ENCODE measurements at regions not wholly inside any gene's neighbourhood (a gene's known extent, or its start where the extent isn't known, plus 50 kb on each side); places are given as distances from the start of the nearest gene placed in this dataset.
"Not testable (repeated sequence)": the region's sequence is repeated elsewhere in the genome, so short reads cannot be mapped to it uniquely, and the experiment has no call there.

DNA sequence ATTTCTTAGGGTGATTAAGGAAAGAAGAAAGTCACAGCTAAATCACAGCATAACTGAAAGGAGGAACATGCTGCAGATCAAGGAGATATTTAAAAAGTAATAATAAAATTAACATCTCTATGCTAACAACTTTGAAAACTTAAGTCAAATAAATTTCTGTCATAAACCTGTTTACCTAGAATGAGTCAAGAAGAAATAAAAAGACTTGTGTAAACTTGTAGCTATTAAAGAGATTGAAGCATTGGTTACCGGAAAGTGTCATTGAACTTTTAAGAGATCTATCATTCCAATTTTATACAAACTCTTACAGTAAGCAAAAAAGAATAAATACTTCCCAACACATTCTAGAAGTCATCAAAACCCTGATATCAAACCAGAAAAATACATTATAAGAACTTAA is 520.1 kb upstream of the SYT4 start:
- Mint-ChIP-seq H3K36me3 (ENCODE audit: insufficient read depth) (no peaks in the 10 kb centered on the region), H3K4me3 (no peak overlapping the region), H3K27ac (no peak overlapping the region), H3K4me1 (ENCODE audit: low read depth in 2 of 2) (no peaks in the 10 kb centered on the region), H3K27me3 (no peaks in the 10 kb centered on the region), H3K9me3 (peaks cover 0 to 11% of the 10 kb centered on the region in 2 donors)
- ATAC-seq (replicated peaks) (no peak), DNase-seq (no peak)

DNA sequence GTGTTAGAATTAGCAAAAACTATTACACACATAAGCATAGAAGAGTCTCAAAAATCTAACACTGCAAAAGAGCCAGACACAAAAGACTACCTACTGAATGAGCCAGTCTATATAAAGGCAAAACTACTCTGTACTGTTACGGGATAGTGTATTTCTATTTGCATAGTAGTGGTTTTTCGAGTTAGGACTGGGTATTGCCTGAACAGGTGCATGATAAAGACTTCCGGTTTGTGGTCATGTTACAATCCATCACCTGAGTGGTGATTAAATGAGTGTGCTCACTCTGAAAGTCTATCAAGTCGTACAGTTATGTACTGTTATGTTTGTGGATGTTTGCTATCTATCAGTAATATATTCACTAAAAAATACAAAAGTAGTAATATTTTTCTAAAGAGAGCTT is 523.3 kb upstream of the SYT4 start:
- H3K4me3 Mint-ChIP-seq = no peak overlapping the region
- H3K27ac Mint-ChIP-seq = no peak overlapping the region
- H3K36me3 Mint-ChIP-seq (ENCODE audit: insufficient read depth) = no peaks in the 10 kb centered on the region
- peaks cover 2 to 11% of the 10 kb centered on the region in 2 donors for H3K9me3 Mint-ChIP-seq
- DNase-seq = no peak
- no peaks in the 10 kb centered on the region for H3K27me3 Mint-ChIP-seq
- ATAC-seq (replicated peaks) = no peak
- H3K4me1 Mint-ChIP-seq (ENCODE audit: low read depth in 2 of 2) = no peaks in the 10 kb centered on the region

DNA sequence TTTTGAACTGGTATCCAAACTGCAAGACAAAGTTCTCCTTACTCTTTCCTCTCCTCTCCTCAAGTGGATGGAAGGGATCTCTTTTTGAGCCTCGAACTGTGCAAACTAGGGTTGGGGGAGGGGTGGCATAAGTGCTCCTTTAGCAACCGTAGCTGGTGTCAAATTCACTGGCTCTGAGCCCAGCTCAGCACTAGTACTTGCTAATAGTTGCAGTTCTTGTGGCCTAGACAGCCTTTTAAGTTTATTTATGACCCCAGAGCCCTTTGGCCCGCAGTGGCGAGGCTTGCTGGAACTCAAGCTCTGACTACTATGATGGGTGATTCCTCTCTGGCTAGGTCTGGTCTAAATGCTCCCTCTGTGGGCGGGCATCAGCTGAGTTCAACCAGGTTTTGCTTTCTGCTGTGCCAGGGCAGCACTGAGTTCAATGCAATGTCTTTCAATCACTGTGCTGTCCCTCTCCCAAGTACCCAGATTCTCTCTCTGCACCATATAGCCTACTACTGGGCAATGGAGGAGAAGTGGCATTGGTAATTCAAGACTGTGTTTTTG is 528.4 kb upstream of the SYT4 start:
- Mint-ChIP-seq H3K27me3 (no peaks in the 10 kb centered on the region), H3K4me3 (no peak overlapping the region), H3K27ac (no peak overlapping the region), H3K4me1 (ENCODE audit: low read depth in 2 of 2) (no peaks in the 10 kb centered on the region), H3K9me3 (peaks cover 2 to 9% of the 10 kb centered on the region in 2 donors), H3K36me3 (ENCODE audit: insufficient read depth) (no peaks in the 10 kb centered on the region)
- DNase-seq = no peak
- no peak for ATAC-seq (replicated peaks)

DNA sequence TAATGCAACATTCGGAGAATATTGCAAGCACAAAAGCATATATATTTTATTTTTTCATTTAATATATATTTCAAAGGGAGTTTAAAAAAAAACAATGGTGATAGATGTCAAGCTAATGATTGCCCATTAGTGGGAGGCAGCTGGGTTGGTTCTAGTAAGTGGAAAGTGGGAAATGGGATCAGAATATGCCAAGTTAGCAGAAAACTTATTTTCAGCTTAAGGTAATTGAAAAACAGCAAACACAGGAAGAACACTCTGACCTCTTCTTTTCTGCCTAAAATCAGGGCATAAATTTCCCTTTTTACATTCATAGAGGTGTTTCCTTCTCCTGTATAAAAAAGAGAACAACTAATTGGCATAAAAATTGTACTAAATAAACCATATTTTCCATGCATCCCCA is 535.3 kb upstream of the SYT4 start:
- Mint-ChIP-seq H3K36me3 (ENCODE audit: insufficient read depth) (no peaks in the 10 kb centered on the region), H3K4me3 (no peak overlapping the region), H3K27me3 (no peaks in the 10 kb centered on the region), H3K27ac (no peak overlapping the region), H3K4me1 (ENCODE audit: low read depth in 2 of 2) (no peaks in the 10 kb centered on the region), H3K9me3 (peaks cover under 1 to 5% of the 10 kb centered on the region in 2 donors)
- DNase-seq (no peak), ATAC-seq (replicated peaks) (no peak)

DNA sequence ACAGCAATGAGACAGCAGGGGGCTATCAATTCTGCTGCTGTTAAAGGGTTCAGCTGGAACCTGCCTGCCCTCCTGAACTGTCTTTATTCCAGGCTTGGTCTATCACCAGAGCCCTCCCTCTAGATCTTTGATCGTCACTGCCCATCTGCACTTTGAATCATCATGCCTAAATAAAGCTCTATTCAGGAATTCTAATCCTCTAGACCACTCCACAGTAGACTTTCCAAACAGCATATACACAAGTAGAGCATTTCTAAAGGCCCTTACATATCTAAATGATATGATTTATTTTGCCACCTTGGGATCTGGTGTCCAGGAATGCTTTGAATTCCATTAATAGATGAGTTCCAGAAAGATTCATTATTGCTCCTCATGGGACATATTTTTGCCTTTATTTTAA is 542.1 kb upstream of the SYT4 start:
- no peak overlapping the region for H3K4me3 Mint-ChIP-seq
- no peaks in the 10 kb centered on the region for H3K27me3 Mint-ChIP-seq
- DNase-seq (no peak), ATAC-seq (replicated peaks) (no peak)
- H3K9me3 Mint-ChIP-seq = peaks cover 6 to 8% of the 10 kb centered on the region in 2 donors
- no peaks in the 10 kb centered on the region for H3K36me3 Mint-ChIP-seq (ENCODE audit: insufficient read depth)
- no peaks in the 10 kb centered on the region for H3K4me1 Mint-ChIP-seq (ENCODE audit: low read depth in 2 of 2)
- H3K27ac Mint-ChIP-seq = no peak overlapping the region

DNA sequence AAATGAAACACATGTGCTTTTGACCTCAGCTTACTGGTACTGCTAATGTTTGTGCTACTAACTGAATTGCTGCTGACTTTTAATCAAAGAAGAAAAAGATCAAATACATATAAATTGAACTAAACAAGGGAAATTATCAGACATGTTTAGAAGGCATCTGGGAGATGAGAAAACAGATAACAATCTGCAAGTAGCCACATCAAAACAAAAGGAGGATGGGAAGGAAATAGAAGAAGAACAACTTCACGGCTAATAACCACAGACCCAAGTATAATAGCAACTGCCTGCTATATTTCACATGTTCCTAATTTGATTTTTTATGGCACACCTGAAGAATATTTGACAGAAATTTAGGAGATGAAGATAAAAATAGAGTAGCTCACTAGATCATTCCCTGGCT is 542.6 kb upstream of the SYT4 start:
- ATAC-seq (replicated peaks) (no peak), DNase-seq (no peak)
- Mint-ChIP-seq H3K27ac (no peak overlapping the region), H3K4me1 (ENCODE audit: low read depth in 2 of 2) (no peaks in the 10 kb centered on the region), H3K36me3 (ENCODE audit: insufficient read depth) (no peaks in the 10 kb centered on the region), H3K9me3 (peaks cover 6 to 8% of the 10 kb centered on the region in 2 donors), H3K4me3 (no peak overlapping the region), H3K27me3 (no peaks in the 10 kb centered on the region)

DNA sequence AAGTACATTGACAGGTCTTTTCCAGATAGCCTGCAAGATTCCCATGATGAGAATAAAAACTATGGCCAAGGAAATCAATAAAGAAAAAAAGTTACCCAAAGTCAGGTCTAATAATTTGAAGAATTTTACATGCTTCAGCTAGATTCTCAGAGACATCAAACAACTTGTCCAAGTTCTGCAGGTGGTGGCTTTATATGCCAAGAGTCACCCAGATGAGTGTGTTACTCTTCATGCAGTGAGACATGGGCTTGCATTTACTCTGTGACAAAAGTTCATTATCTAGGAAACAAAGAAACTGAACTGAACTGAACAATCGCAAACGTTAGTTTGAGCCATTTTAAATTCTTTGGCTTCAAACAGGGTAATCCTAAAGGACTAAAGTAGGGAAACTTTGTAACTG is 548.5 kb upstream of the SYT4 start:
- DNase-seq (no peak), ATAC-seq (replicated peaks) (no peak)
- no peak overlapping the region for H3K4me3 Mint-ChIP-seq
- H3K27ac Mint-ChIP-seq = no peak overlapping the region
- H3K9me3 Mint-ChIP-seq = peaks cover 0 to 2% of the 10 kb centered on the region in 2 donors
- H3K36me3 Mint-ChIP-seq (ENCODE audit: insufficient read depth) = no peaks in the 10 kb centered on the region
- no peaks in the 10 kb centered on the region for H3K27me3 Mint-ChIP-seq
- no peaks in the 10 kb centered on the region for H3K4me1 Mint-ChIP-seq (ENCODE audit: low read depth in 2 of 2)

DNA sequence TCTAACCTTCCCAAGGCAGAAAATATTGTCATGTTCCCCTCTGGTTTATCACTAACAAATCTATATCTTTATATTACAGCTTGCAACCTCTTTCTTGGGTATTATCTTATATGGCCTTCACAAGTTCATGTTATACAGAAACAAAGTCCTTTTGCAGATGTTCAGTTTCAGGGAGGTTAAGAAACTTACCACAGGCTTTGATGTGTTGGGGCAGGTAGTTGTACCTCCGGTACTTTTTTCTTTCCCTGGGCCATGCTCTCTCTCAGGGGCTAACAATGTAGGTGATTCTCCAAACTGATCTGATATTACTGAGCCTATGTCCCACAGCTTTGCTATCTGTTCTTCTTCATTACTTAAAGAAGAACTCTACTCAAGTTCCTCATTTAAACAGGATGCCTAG is 548.9 kb upstream of the SYT4 start:
- no peak for DNase-seq
- Mint-ChIP-seq H3K4me3 (no peak overlapping the region), H3K36me3 (ENCODE audit: insufficient read depth) (no peaks in the 10 kb centered on the region), H3K27ac (no peak overlapping the region), H3K27me3 (no peaks in the 10 kb centered on the region), H3K9me3 (peaks cover 0 to 2% of the 10 kb centered on the region in 2 donors), H3K4me1 (ENCODE audit: low read depth in 2 of 2) (no peaks in the 10 kb centered on the region)
- no peak for ATAC-seq (replicated peaks)

DNA sequence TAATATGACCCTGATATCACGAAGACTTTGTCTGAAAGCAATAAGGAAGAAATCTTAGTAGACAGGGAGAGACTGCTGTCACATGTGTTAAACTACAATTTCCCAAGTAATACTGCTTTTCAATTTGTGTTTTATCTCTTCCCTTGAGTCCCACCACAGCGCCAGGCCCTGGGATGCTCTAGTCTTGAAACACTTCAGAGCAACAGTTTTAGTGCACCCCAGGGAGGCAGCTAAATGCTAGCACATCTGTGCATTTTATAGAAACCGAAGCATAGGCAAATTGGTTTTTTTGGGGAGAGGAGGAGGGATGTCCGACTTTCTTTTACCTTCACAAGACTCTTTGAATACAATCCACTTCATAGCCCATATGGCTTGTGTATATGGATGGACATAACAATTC is 550.0 kb upstream of the SYT4 start:
- Mint-ChIP-seq H3K27me3 (no peaks in the 10 kb centered on the region), H3K4me1 (ENCODE audit: low read depth in 2 of 2) (no peaks in the 10 kb centered on the region), H3K36me3 (ENCODE audit: insufficient read depth) (no peaks in the 10 kb centered on the region), H3K4me3 (no peak overlapping the region), H3K27ac (no peak overlapping the region), H3K9me3 (peaks cover 0 to 2% of the 10 kb centered on the region in 2 donors)
- ATAC-seq (replicated peaks) = no peak
- no peak for DNase-seq

DNA sequence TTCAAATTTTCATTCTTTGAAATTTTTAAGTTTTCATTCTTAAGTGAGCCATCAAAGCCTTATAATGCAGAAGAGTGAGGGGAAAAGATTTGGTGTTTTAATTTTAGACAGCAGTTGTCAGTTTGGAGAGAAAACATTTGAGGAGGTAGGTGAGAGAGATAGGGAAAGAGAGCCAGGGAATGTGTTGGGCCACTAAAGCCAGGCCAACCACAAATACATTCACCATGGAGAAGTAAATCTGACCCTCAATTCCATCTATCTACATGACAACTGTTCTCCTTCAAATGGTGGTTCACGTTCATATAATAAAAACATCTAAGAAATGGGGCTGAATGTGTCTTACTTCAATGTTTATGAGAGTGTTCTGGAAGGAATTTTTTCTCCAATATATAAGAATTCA is 553.0 kb upstream of the SYT4 start:
- Mint-ChIP-seq H3K36me3 (ENCODE audit: insufficient read depth) (no peaks in the 10 kb centered on the region), H3K9me3 (peaks cover 0 to 1% of the 10 kb centered on the region in 2 donors), H3K4me3 (no peak overlapping the region), H3K27ac (no peak overlapping the region), H3K4me1 (ENCODE audit: low read depth in 2 of 2) (no peaks in the 10 kb centered on the region), H3K27me3 (no peaks in the 10 kb centered on the region)
- ATAC-seq (replicated peaks) (no peak), DNase-seq (no peak)

DNA sequence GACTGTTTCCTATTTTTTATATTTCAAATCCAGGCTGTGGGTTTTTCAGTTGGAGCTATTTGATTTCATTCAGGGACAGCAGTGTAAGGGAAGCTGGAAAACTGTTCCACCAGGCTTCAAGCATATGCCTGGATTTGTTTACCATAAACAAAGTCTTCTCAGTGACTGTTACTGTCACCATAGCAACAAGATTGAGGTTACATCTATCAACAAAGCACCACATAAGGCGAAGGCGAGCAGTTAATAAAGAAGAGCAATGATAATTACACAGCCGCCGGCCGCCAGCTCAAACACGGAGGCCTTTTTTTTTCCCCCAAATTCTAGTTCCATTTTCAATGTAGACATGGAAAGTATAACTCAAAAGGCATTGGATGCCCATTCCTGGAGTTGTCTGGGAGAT is 553.7 kb upstream of the SYT4 start:
- Mint-ChIP-seq H3K27me3 (no peaks in the 10 kb centered on the region), H3K27ac (no peak overlapping the region), H3K4me1 (ENCODE audit: low read depth in 2 of 2) (no peaks in the 10 kb centered on the region), H3K4me3 (no peak overlapping the region), H3K9me3 (peaks cover 0 to 1% of the 10 kb centered on the region in 2 donors), H3K36me3 (ENCODE audit: insufficient read depth) (no peaks in the 10 kb centered on the region)
- DNase-seq = no peak
- no peak for ATAC-seq (replicated peaks)

DNA sequence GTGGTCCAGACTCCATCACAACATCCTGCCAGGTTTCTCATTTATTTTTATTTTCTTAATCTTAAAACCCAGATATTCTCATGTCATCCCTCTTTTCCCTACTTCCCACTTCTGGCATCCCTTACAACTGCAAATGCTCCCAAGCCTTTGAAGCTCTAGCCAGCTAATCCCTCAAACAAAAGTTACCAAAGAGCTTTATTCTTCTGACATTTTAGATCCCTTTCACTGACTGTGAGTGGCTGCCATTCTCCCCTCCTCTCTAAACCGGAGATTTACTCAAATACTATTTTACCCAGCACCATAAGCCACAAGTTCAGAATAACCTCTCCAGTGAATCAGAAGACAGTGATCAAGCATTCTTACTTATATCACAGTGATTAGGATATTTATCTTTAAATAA is 569.0 kb upstream of the SYT4 start:
- Mint-ChIP-seq H3K27me3 (no peaks in the 10 kb centered on the region), H3K36me3 (ENCODE audit: insufficient read depth) (no peaks in the 10 kb centered on the region), H3K9me3 (peaks cover 0 to 4% of the 10 kb centered on the region in 2 donors), H3K4me1 (ENCODE audit: low read depth in 2 of 2) (no peaks in the 10 kb centered on the region), H3K27ac (no peak overlapping the region), H3K4me3 (no peak overlapping the region)
- no peak for DNase-seq
- no peak for ATAC-seq (replicated peaks)

DNA sequence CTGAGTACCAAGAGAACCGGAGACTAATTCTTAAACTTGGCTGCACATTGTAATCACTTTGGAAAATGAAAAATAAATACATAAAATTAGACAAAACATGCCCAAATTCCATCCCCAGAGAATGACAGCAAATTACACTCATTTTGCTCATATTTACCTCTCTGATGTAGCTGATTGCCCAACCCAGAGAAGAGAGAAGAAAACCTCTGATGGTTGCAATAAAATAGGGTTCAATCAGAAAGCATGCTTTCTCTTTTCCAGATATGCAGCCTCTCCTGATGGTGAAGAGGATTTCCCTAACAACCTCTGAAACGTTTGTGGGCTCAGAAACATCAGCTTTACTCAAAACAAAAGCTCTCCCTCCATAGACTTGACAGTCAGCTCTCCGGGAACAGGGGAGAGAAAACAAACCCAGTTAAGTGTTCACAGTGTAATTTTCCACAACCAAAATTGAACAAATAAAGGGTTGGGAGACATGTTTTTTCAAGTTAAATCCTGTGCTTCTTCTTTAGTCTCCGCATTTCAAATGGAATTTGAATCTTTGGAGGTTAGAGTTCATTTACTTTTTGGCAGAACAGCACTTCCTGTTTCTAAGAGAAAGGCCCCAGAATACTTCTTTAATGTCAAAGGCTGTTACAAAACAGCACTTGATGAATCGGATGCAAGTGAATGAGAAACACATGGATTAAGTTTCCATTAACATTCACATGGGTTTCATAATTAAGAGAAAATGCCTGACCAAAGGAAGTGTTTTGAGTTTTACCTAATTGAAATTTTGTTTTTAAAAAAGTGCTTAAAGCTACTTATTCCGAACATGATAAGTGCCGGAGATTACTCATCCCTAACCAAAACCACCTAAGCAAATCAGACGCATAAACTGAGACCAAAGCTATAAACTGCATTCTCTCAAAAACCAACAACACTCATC is 570.1 kb upstream of the SYT4 start:
- no peak overlapping the region for H3K27ac Mint-ChIP-seq
- H3K4me1 Mint-ChIP-seq (ENCODE audit: low read depth in 2 of 2) = no peaks in the 10 kb centered on the region
- no peak overlapping the region for H3K4me3 Mint-ChIP-seq
- no peak for ATAC-seq (replicated peaks)
- H3K36me3 Mint-ChIP-seq (ENCODE audit: insufficient read depth) = no peaks in the 10 kb centered on the region
- peaks cover 0 to 4% of the 10 kb centered on the region in 2 donors for H3K9me3 Mint-ChIP-seq
- H3K27me3 Mint-ChIP-seq = no peaks in the 10 kb centered on the region
- no peak for DNase-seq

DNA sequence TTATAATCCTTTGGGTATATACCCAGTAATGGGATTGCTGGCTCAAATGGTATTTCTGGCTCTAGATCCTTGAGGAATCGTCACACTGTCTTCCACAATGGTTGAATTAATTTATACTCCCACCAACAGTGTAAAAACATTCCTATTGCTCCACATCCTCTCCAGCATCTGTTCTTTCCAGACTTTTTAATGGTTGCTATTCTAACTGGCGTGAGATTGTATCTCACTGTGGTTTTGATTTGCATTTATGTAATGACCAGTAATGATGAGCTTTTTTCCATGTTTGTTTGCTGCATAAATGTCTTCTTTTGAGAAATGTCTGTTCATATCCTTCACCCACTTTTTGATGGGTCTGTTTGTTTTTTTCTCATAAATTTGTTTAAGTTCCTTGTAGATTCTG is 572.5 kb upstream of the SYT4 start:
- DNase-seq; H3K4me3 Mint-ChIP-seq; H3K27me3 Mint-ChIP-seq; ATAC-seq (replicated peaks); H3K4me1 Mint-ChIP-seq (ENCODE audit: low read depth in 2 of 2); H3K27ac Mint-ChIP-seq; H3K9me3 Mint-ChIP-seq; H3K36me3 Mint-ChIP-seq (ENCODE audit: insufficient read depth): not testable (repeated sequence)
